Peyer's patch (tissue), 4 donors: ENCODE measurements at regions not wholly inside any gene's neighbourhood (a gene's known extent, or its start where the extent isn't known, plus 50 kb on each side); places are given as distances from the start of the nearest gene placed in this dataset.

ENCODE experiments used
- CTCF ChIP-seq, 6 experiments: fragments of 450-650 bp in 4 of 6; fragments of 200-600 bp in 2 of 6; sonication (generic) in 1 of 6; IDR thresholded peaks; one replicate each; pipeline ENCODE4 v1.5.1; 2017 to 2019; ENCODE audit warnings: antibody characterized with exemption in 6 of 6, mild to moderate bottlenecking in 3 of 6, moderate library complexity in 1 of 6
- POLR2A ChIP-seq, 2 donors: fragments of 450-650 bp; IDR thresholded peaks; one replicate each; pipeline ENCODE4 v1.5.1; 2017; ENCODE audit warnings: antibody characterized with exemption in 2 of 2, mild to moderate bottlenecking in 2 of 2, moderate library complexity in 2 of 2

DNA sequence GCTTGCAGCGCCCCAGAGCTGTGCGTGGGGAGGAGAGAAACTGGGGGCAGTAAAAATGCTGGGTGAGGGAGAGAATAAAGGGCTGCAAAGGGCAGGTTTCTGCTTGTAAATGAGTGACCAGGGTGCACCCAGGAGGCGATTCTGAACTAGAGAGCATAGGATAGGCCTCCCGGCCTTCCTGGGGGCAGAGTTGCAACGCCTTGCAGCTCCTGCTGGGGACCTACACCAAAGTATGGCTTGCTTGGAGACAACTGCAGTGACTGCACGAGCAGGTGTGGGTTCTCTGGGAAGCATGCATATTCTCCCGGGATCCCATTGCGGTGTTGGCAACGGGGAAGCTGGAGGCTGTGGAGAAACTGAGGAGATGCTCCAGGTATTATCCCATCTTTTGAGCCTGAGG is 111.6 kb upstream of the SPACA1 start:
- TF ChIP-seq POLR2A (IDR thresholded peaks at IDR 0.05) (no peak), CTCF (IDR thresholded peaks at IDR 0.05) (no peak)
